Eye (tissue), 1 donor: ENCODE measurements at regions not wholly inside any gene's neighbourhood (a gene's known extent, or its start where the extent isn't known, plus 50 kb on each side); places are given as distances from the start of the nearest gene placed in this dataset.

Experiments used
- DNase-seq: peaks from one replicate; pipeline ENCODE4 v3.0.0-alpha.2; 2015

- DNase-seq = no peak
Observed at GRCh38 chr10:132486539-132487121, 51.0 kb upstream of the INPP5A start.

DNA sequence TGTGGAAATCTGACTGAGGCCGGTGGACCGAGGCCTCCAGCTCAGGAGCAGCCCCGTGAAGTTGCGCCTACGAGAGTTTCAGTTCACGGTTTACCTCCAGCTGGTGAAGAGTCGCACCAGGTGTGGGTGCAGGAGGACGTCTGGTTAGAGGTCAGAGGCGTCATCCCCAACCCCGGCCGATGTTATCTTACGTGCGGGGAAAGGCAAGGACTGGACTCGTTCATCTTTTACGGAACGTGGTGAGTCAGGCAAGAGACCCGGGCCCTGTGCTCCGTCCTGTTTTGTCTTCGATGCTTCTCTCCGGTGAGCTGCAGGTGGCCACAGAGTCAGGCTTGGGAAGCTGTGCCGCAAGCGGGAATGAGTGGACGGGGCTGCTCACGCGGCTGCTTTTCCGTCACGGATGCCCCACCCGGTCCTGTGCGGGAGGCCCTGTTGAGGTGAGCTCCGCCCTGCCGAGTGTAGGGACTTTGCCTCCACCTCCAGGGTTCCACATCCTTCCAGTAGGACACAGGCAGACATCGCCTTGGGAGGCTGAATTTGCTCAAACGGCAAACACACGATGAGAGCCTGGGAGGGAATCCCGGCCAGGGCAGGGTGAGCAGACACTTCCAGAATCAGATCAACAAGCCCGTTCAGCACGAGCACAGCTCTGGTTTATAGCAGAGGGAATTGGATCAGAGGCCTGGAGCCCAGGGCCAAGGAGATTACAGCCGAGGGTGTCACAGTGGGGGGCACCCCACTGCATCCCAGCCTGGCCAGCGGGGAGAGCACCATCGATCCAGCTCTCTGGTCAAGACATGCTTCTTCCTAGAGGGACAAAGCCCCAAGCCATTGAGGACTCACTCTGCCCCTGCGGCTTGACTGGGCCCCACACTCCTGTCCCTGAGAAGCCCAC lies 50.1 kb upstream of the INPP5A start:
- no peak for DNase-seq
